Left ventricle myocardium inferior (tissue), 1 donor: ENCODE measurements at regions not wholly inside any gene's neighbourhood (a gene's known extent, or its start where the extent isn't known, plus 50 kb on each side); places are given as distances from the start of the nearest gene placed in this dataset. TPM values are rescaled to one million over a fixed set of nuclear protein-coding genes. Genes with fewer than 3 reads are reported as not detected.

Source experiments
- DNase-seq: peaks from one replicate; pipeline ENCODE4 v3.0.0-alpha.2; 2020
- H3K27ac ChIP-seq: fragments of 200-600 bp; replicated peaks from 2 replicates; pipeline ENCODE4 v1.8.0; 2021
- H3K27me3 ChIP-seq: fragments of 200-600 bp; 2 replicates; pipeline ENCODE4 v1.8.0; 2021; ENCODE audit warnings: low read depth
- H3K36me3 ChIP-seq: fragments of 200-600 bp; 2 replicates; pipeline ENCODE4 v1.8.0; 2021
- H3K4me1 ChIP-seq: fragments of 200-600 bp; 2 replicates; pipeline ENCODE4 v1.8.0; 2021
- H3K4me3 ChIP-seq: fragments of 200-600 bp; 2 replicates; pipeline ENCODE4 v1.8.0; 2021; ENCODE audit warnings: mild to moderate bottlenecking, moderate library complexity
- H3K9me3 ChIP-seq: fragments of 200-600 bp; replicated peaks from 2 replicates; pipeline ENCODE4 v1.8.0; 2021
- intact Hi-C: fragments of 100-400 bp; cut with micrococcal nuclease; formaldehyde crosslinking; loops from one replicate; pipeline ENCODE4 v1.11.0; 2022
- microRNA-seq: library from miRNA; unstranded; fragments of <30 nt; microRNA quantifications from one replicate; pipeline ENCODE4 v1.2.0, GENCODE V29; 2020
- TF ChIP-seq, protein P1 (sequence below): fragments of 200-600 bp; IDR thresholded peaks from 2 replicates; pipeline ENCODE4 v1.8.0; 2021; ENCODE audit warnings: antibody characterized with exemption, mild to moderate bottlenecking, borderline replicate concordance
- donor health status: DM: no; HTN: yes; CAD: no; lungs with severe emphysema.

DNA sequence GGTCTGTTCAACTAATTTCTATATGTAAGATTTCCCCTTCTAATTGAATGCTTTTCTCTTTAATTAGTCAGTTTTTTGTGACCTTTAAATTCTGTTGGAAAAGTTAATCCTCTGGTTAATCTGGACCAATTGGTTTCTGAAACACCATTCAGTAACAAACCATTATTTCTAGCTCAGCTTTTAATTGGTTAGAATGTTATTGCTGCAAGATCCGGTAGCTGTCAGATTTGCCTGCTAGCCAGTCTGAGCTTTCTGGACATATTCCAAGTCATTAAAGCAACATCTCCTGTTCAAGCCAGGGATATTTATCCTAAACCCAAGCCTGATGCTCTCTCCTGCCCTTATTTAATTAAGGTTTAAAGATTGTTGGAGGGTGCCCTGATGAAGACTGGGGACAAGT lies 55.1 kb upstream of the FBXL4 start:
- DNase-seq, result no peak
- intact Hi-C loops, result no loop called here
- TF ChIP-seq, protein P1, sequence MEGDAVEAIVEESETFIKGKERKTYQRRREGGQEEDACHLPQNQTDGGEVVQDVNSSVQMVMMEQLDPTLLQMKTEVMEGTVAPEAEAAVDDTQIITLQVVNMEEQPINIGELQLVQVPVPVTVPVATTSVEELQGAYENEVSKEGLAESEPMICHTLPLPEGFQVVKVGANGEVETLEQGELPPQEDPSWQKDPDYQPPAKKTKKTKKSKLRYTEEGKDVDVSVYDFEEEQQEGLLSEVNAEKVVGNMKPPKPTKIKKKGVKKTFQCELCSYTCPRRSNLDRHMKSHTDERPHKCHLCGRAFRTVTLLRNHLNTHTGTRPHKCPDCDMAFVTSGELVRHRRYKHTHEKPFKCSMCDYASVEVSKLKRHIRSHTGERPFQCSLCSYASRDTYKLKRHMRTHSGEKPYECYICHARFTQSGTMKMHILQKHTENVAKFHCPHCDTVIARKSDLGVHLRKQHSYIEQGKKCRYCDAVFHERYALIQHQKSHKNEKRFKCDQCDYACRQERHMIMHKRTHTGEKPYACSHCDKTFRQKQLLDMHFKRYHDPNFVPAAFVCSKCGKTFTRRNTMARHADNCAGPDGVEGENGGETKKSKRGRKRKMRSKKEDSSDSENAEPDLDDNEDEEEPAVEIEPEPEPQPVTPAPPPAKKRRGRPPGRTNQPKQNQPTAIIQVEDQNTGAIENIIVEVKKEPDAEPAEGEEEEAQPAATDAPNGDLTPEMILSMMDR, result no peak
- no peak overlapping the region for H3K27ac ChIP-seq
- H3K36me3 ChIP-seq, result no peaks in the 10 kb centered on the region
- H3K27me3 ChIP-seq, result no peaks in the 10 kb centered on the region
- peaks cover 6% of the 10 kb centered on the region for H3K4me1 ChIP-seq
- no peak overlapping the region for H3K4me3 ChIP-seq
- no peaks in the 10 kb centered on the region for H3K9me3 ChIP-seq

DNA sequence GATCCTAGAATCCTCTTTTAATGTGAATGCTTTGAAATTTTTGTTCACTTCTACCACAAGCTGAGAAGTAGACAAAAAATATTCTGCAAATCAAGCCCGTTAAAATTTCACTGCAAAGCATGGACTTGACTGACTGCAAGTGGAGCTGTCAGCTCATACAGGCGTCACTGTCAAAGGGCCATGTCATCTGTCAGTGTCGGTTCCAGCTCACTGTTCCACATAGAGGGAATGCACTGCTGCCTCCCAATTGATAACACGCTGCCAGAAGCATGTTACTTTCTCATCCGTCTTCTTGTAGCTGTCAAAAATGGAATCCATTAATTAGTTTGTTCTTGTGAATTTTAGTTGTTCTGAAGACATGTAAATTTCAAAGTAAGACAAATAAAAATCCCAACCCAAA lies 50.4 kb upstream of the FBXL4 start:
- H3K9me3 ChIP-seq, result no peaks in the 10 kb centered on the region
- TF ChIP-seq, protein P1, result no peak
- no peaks in the 10 kb centered on the region for H3K27me3 ChIP-seq
- H3K36me3 ChIP-seq, result no peaks in the 10 kb centered on the region
- no peak overlapping the region for H3K4me3 ChIP-seq
- H3K27ac ChIP-seq, result peak overlapping the region; percentile 17
- no peak for DNase-seq
- intact Hi-C loops, result no loop called here
- H3K4me1 ChIP-seq, result peaks cover 22% of the 10 kb centered on the region

Small RNAs in the stretch of these regions (microRNA-seq; reads per million reads assigned to microRNA genes)
- not detected for gene MIR548AI
